ENCODE measurements at regions not wholly inside any gene's neighbourhood (a gene's known extent, or its start where the extent isn't known, plus 50 kb on each side); places are given as distances from the start of the nearest gene placed in this dataset.

GRCh38 chr4:108492816-108493595, 127.4 kb upstream of the RPL34 start:
- peaks cover 0 to 7% (median 0%) of the 10 kb centered on the region in 11 experiments; a peak in 4 of 22 replicates for H3K36me3 ChIP-seq
- H3K27me3 ChIP-seq = no peaks in the 10 kb centered on the region
- H3K9me3 ChIP-seq (replicated peaks in 1 of 11) = peaks cover 45 to 70% (median 51%) of the 10 kb centered on the region in 11 experiments
- H3K4me3 ChIP-seq = no peak overlapping the region; a peak in 1 of 20 replicates
- no peaks in the 10 kb centered on the region for H4K20me1 ChIP-seq
- no peak overlapping the region for H3K9ac ChIP-seq
- no peaks in the 10 kb centered on the region for H3K4me1 ChIP-seq
- H3K4me2 ChIP-seq = no peak overlapping the region
- TF ChIP-seq Cebpa-rat (IDR thresholded peaks at IDR 0.05) = no peak
- no peak overlapping the region for H3K27ac ChIP-seq

DNA sequence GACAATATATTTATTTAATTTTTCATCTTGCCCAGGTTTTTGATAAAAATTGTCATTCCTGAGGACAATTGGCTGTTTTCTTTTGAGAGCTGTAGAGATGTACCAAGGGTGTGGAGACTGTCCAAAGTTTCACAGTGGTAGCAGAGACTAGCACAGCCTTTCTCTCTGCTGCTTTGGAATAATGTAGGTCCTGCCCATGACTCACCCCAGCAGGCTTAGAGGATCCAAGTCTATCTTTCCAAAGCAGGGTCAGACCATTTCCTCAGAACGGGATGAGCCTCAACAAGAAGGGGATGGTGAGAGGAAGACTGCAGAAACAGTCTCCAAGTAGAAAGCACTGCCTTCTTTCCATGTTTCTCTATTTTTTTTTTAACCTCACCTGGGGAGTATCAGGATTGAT, 131.5 kb upstream of the RPL34 start:
- Histone ChIP-seq H3K27me3 (no peaks in the 10 kb centered on the region), H3K9me3 (replicated peaks in 1 of 11) (peaks cover 22 to 40% (median 35%) of the 10 kb centered on the region in 11 experiments), H3K4me2 (no peak overlapping the region), H3K27ac (no peak overlapping the region), H3K9ac (no peak overlapping the region), H4K20me1 (no peaks in the 10 kb centered on the region), H3K36me3 (peaks cover 0 to 7% (median 0%) of the 10 kb centered on the region in 11 experiments; a peak in 4 of 22 replicates), H3K4me3 (no peak overlapping the region), H3K4me1 (peaks cover under 1 to 13% (median 6%) of the 10 kb centered on the region in 10 experiments; a peak in 18 of 20 replicates)
- no peak for TF ChIP-seq Cebpa-rat (IDR thresholded peaks at IDR 0.05)

DNA sequence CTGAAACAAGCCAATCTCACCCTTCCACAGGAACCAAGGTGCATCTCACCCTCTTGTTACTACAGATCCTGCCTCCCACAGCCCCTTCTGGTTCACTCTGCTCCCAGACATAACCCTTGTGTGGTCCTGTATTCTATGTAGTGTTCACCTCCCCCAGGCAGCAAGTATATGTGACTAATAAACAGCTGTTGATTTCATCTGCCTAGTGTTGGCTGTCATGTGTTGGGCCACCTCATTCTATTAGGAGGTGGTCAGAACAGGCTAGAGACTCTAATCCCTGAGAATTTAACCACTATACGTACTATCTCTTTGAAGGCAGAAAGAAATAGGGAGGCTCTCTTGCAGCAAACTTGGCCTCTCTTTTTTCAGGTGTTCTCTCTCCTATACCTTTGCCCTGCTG, 134.3 kb upstream of the RPL34 start:
- Histone ChIP-seq H3K27me3 (no peaks in the 10 kb centered on the region), H3K36me3 (no peaks in the 10 kb centered on the region), H3K27ac (no peak overlapping the region), H3K4me2 (no peak overlapping the region), H3K4me1 (peaks cover 15 to 37% (median 29%) of the 10 kb centered on the region in 10 experiments), H3K4me3 (no peak overlapping the region), H3K9ac (no peak overlapping the region), H4K20me1 (no peaks in the 10 kb centered on the region), H3K9me3 (replicated peaks in 1 of 11) (peaks cover 0 to 18% (median 8%) of the 10 kb centered on the region in 11 experiments; a peak in 12 of 22 replicates)
- TF ChIP-seq Cebpa-rat (IDR thresholded peaks at IDR 0.05) = no peak

DNA sequence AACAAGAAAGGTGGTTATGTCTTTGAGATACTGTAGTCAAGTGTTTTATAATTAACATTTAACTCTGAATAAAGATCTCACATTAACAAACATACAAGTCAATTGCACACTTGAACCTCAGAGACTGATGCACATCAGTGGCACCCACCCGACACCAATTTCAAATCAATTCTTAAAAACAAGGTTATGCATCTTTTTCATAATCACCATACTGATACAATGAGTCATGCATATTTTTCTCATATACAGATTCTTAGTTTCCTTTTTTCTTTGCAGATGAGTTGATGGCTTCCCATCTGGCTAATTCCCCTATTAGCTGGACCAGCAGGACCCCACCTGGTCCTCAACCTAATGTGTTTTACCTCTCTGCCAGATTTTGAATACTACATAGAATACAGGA, 136.2 kb upstream of the RPL34 start:
- no peak for TF ChIP-seq Cebpa-rat (IDR thresholded peaks at IDR 0.05)
- Histone ChIP-seq H3K4me2 (peak overlapping the region in 9 of 11 experiments; percentile 41 to 80 (median 70); a peak in 14 of 22 replicates), H3K27ac (no peak overlapping the region), H3K4me3 (no peak overlapping the region), H3K36me3 (no peaks in the 10 kb centered on the region), H3K4me1 (peaks cover 15 to 37% (median 29%) of the 10 kb centered on the region in 10 experiments), H4K20me1 (no peaks in the 10 kb centered on the region), H3K9ac (no peak overlapping the region), H3K9me3 (replicated peaks in 1 of 11) (peaks cover 0 to 16% (median 6%) of the 10 kb centered on the region in 11 experiments; a peak in 9 of 22 replicates), H3K27me3 (no peaks in the 10 kb centered on the region)

GRCh38 chr4:108483650-108484049, 136.7 kb upstream of the RPL34 start:
- H3K4me3 ChIP-seq = no peak overlapping the region

DNA sequence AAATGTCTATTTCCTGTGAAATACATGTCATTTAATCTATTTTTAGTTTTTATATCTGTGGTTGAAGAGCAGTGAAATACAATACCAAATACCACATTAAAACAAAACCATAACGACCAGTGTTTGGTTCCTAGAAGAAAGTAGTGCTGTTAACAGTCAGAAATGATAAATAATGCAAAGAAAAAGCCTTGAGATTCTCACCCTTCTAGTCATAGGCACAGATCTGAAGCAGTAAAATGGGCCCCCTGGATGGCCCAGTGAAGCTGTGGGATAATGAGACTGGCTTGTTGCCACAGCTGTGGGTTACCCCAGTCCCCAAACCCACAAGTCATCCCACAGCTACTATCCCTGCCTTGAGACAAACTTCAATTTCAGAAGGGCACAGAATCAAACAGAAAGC, 137.3 kb upstream of the RPL34 start:
- H3K9me3 ChIP-seq (replicated peaks in 1 of 11) = peaks cover 0 to 10% (median 1%) of the 10 kb centered on the region in 11 experiments; a peak in 6 of 22 replicates
- H3K4me2 ChIP-seq = peak overlapping the region; percentile 41 to 81 (median 70)
- H3K9ac ChIP-seq = peak overlapping the region in 4 of 11 experiments; percentile 8 to 19 (median 12); a peak in 3 of 22 replicates
- no peaks in the 10 kb centered on the region for H3K27me3 ChIP-seq
- no peaks in the 10 kb centered on the region for H4K20me1 ChIP-seq
- H3K4me3 ChIP-seq = no peak overlapping the region; a peak in 1 of 20 replicates
- no peaks in the 10 kb centered on the region for H3K36me3 ChIP-seq
- TF ChIP-seq Cebpa-rat (IDR thresholded peaks at IDR 0.05) = no peak
- peaks cover 15 to 37% (median 29%) of the 10 kb centered on the region in 10 experiments for H3K4me1 ChIP-seq
- H3K27ac ChIP-seq = peak overlapping the region in 7 of 11 experiments; percentile 13 to 65 (median 35); a peak in 10 of 22 replicates

More at GRCh38 chr4:108483650-108484049, 136.7 kb upstream of the RPL34 start:
- Histone ChIP-seq H4K20me1 (no peaks in the 10 kb centered on the region), H3K27me3 (no peaks in the 10 kb centered on the region), H3K9me3 (replicated peaks in 1 of 11) (peaks cover 0 to 16% (median 6%) of the 10 kb centered on the region in 11 experiments; a peak in 9 of 22 replicates), H3K36me3 (no peaks in the 10 kb centered on the region), H3K9ac (peak overlapping the region in 3 of 11 experiments; percentile 8 to 19 (median 14); a peak in 1 of 22 replicates), H3K4me2 (peak overlapping the region; percentile 41 to 81 (median 70); a peak in 21 of 22 replicates), H3K4me1 (peaks cover 15 to 37% (median 29%) of the 10 kb centered on the region in 10 experiments), H3K27ac (peak overlapping the region in 4 of 11 experiments; percentile 13 to 65 (median 44); a peak in 8 of 22 replicates)
- TF ChIP-seq Cebpa-rat (IDR thresholded peaks at IDR 0.05) = no peak

GRCh38 chr4:108480881-108481280, 139.5 kb upstream of the RPL34 start:
- Histone ChIP-seq H3K4me1 (peaks cover 15 to 37% (median 31%) of the 10 kb centered on the region in 10 experiments), H3K36me3 (no peaks in the 10 kb centered on the region), H3K4me2 (no peak overlapping the region), H3K27me3 (no peaks in the 10 kb centered on the region), H3K9me3 (replicated peaks in 1 of 11) (peaks cover 0 to 9% (median 0%) of the 10 kb centered on the region in 11 experiments; a peak in 3 of 22 replicates), H3K4me3 (no peak overlapping the region), H4K20me1 (no peaks in the 10 kb centered on the region), H3K9ac (no peak overlapping the region), H3K27ac (no peak overlapping the region)
- TF ChIP-seq Cebpa-rat (IDR thresholded peaks at IDR 0.05) = no peak

GRCh38 chr4:108477527-108478108, 142.8 kb upstream of the RPL34 start:
- TF ChIP-seq Cebpa-rat (IDR thresholded peaks at IDR 0.05) = no peak
- Histone ChIP-seq H3K27me3 (no peaks in the 10 kb centered on the region), H4K20me1 (no peaks in the 10 kb centered on the region), H3K27ac (no peak overlapping the region; a peak in 1 of 22 replicates), H3K4me3 (no peak overlapping the region), H3K4me2 (no peak overlapping the region), H3K9ac (no peak overlapping the region), H3K9me3 (replicated peaks in 1 of 11) (peaks cover 7 to 26% (median 18%) of the 10 kb centered on the region in 11 experiments; a peak in 20 of 22 replicates), H3K36me3 (no peaks in the 10 kb centered on the region), H3K4me1 (peaks cover 2 to 25% (median 17%) of the 10 kb centered on the region in 10 experiments)

- no peak overlapping the region for H3K9ac ChIP-seq
- H3K4me2 ChIP-seq = no peak overlapping the region
- peaks cover 0 to 14% (median 7%) of the 10 kb centered on the region in 10 experiments; a peak in 9 of 20 replicates for H3K4me1 ChIP-seq
- no peak for TF ChIP-seq Cebpa-rat (IDR thresholded peaks at IDR 0.05)
- no peaks in the 10 kb centered on the region for H3K36me3 ChIP-seq
- no peaks in the 10 kb centered on the region for H3K27me3 ChIP-seq
- no peak overlapping the region for H3K4me3 ChIP-seq
- H4K20me1 ChIP-seq = no peaks in the 10 kb centered on the region
- H3K9me3 ChIP-seq (replicated peaks in 1 of 11) = peaks cover 7 to 26% (median 20%) of the 10 kb centered on the region in 11 experiments; a peak in 19 of 22 replicates
- H3K27ac ChIP-seq = no peak overlapping the region
These were observed 147.1 kb upstream of the RPL34 start for GRCh38 chr4:108473163-108473720.
